Panc1 (cell line): ENCODE measurements at regions not wholly inside any gene's neighbourhood (a gene's known extent, or its start where the extent isn't known, plus 50 kb on each side); places are given as distances from the start of the nearest gene placed in this dataset.

Experiments used
- ATAC-seq: fragments of 200-7000 bp; cut with Tn5 transposase; 2 replicates; pipeline ENCODE4 v1.9.1; 2020; ENCODE audit warnings: mild to moderate bottlenecking, moderate library complexity
- BruUV-seq: library from RNA; stranded (reverse); fragments of 400-500 nt; replicated peaks from 2 replicates; lab custom pipeline; 2021; lab: Mats Ljungman, UMichigan
- CTCF ChIA-PET: fragments of 300-600 bp; sonication (Branson Sonifier 250); formaldehyde crosslinking; loops from one replicate; lab custom pipeline; 2022; ENCODE audit warnings: antibody characterized with exemption; lab: Charles Lee
- POLR2A ChIA-PET: fragments of 300-600 bp; sonication (Branson Sonifier 250); formaldehyde crosslinking; loops from one replicate; lab custom pipeline; 2022; ENCODE audit warnings: antibody characterized with exemption; lab: Charles Lee
- DNase-seq: peaks from one replicate; pipeline ENCODE4 v3.0.0-alpha.2; 2010; ENCODE audit warnings: low read depth, low spot score
- H3K27ac ChIP-seq: 2 replicates; pipeline ENCODE4 v1.5.1; 2011; ENCODE audit warnings: mild to moderate bottlenecking, low read length, inconsistent platforms
- H3K27me3 ChIP-seq: fragments of 200-500 bp; sonication (Bioruptor generic); 2 replicates; pipeline ENCODE4 v1.6.0; 2014; ENCODE audit warnings: low read length, inconsistent platforms; ENCODE audit not compliant: control insufficient read depth, insufficient read depth
- H3K36me3 ChIP-seq: fragments of 200-500 bp; sonication (Bioruptor generic); 2 replicates; pipeline ENCODE4 v1.5.1; 2014; ENCODE audit warnings: inconsistent platforms, mild to moderate bottlenecking, low read length, moderate library complexity; ENCODE audit not compliant: control insufficient read depth, insufficient read depth
- H3K4me1 ChIP-seq: 2 replicates; pipeline ENCODE4 v1.5.1; 2011; ENCODE audit warnings: inconsistent platforms, mild to moderate bottlenecking, low read length, moderate library complexity; ENCODE audit not compliant: control insufficient read depth, insufficient read depth
- H3K4me3 ChIP-seq, 2 experiments: 2 replicates each; pipeline ENCODE4 v1.5.1; 2011 to 2012; ENCODE audit warnings: low read depth in 2 of 2, low read length in 2 of 2, mild to moderate bottlenecking in 2 of 2, inconsistent platforms in 1 of 2, moderate library complexity in 1 of 2
- H3K9me3 ChIP-seq: fragments of 200-500 bp; sonication (Bioruptor generic); 2 replicates; pipeline ENCODE4 v1.5.1; 2014; ENCODE audit warnings: low read depth, mild to moderate bottlenecking, inconsistent platforms, low read length, moderate library complexity; ENCODE audit not compliant: control insufficient read depth, insufficient read depth
- POLR2AphosphoS5 ChIP-seq: IDR thresholded peaks from 2 replicates; pipeline ENCODE4 v1.6.1; 2012; ENCODE audit warnings: mild to moderate bottlenecking, low read depth, low read length, moderate library complexity
- REST ChIP-seq, 2 experiments: IDR thresholded peaks; 2 replicates each; pipeline ENCODE4 v1.6.1; 2011 to 2012; ENCODE audit warnings: low read depth in 2 of 2, control low read depth in 1 of 2, low read length in 1 of 2, mild to moderate bottlenecking in 1 of 2, moderate library complexity in 1 of 2; ENCODE audit not compliant: insufficient read depth in 1 of 2
- SIN3A ChIP-seq: IDR thresholded peaks from 2 replicates; pipeline ENCODE4 v1.6.1; 2012; ENCODE audit warnings: low read depth, mild to moderate bottlenecking, low read length, moderate library complexity, borderline replicate concordance; ENCODE audit not compliant: insufficient read depth
- TCF7L2 ChIP-seq: IDR thresholded peaks from 2 replicates; pipeline ENCODE4 v1.6.1; 2011; ENCODE audit warnings: mild to moderate bottlenecking, low read depth, low read length, inconsistent platforms
- in situ Hi-C: cut with HindIII; loops from 2 replicates; pipeline ENCODE4 v1.10.0; 2016; ENCODE audit warnings: low sequenced_read_pairs, low pct_unique_long_range_greater_than_20kb
- intact Hi-C: fragments of 100-400 bp; cut with micrococcal nuclease; formaldehyde crosslinking; loops from one replicate; pipeline ENCODE4 v1.10.0; 2022; ENCODE audit not compliant: unreplicated experiment
- TF ChIP-seq, protein P1 (sequence below): fragments of 450-650 bp; IDR thresholded peaks from 2 replicates; pipeline ENCODE4 v1.5.1; 2017; ENCODE audit warnings: mild to moderate bottlenecking

GRCh38 chr10:65301181-65301580 is 1624.7 kb upstream of the LRRTM3 start:
- H3K4me3 ChIP-seq = no peak overlapping the region
- CTCF ChIA-PET = no interaction called here
- no peak for TF ChIP-seq SIN3A
- POLR2A ChIA-PET = no interaction called here
- no peaks in the 10 kb centered on the region for H3K4me1 ChIP-seq
- intact Hi-C loops (no loop called here), in situ Hi-C loops (no loop called here)
- DNase-seq = no peak
- BruUV-seq = no TSS peak
- ATAC-seq = no peak
- H3K36me3 ChIP-seq = no peaks in the 10 kb centered on the region
- no peaks in the 10 kb centered on the region for H3K27me3 ChIP-seq
- no peaks in the 10 kb centered on the region for H3K9me3 ChIP-seq
- H3K27ac ChIP-seq = no peak overlapping the region

- Histone ChIP-seq H3K4me1 (no peaks in the 10 kb centered on the region), H3K27me3 (no peaks in the 10 kb centered on the region), H3K9me3 (no peaks in the 10 kb centered on the region), H3K4me3 (no peak overlapping the region), H3K27ac (no peak overlapping the region), H3K36me3 (no peaks in the 10 kb centered on the region)
- intact Hi-C loops = no loop called here
- TF ChIP-seq TCF7L2 (no peak), POLR2AphosphoS5 (no peak), SIN3A (no peak), REST (IDR thresholded peaks at IDR 0.05; ENCODE audit: insufficient read depth in 1 of 2, low read depth in 2 of 2, low read length in 1 of 2) (no peak)
- TF ChIP-seq, protein P1, sequence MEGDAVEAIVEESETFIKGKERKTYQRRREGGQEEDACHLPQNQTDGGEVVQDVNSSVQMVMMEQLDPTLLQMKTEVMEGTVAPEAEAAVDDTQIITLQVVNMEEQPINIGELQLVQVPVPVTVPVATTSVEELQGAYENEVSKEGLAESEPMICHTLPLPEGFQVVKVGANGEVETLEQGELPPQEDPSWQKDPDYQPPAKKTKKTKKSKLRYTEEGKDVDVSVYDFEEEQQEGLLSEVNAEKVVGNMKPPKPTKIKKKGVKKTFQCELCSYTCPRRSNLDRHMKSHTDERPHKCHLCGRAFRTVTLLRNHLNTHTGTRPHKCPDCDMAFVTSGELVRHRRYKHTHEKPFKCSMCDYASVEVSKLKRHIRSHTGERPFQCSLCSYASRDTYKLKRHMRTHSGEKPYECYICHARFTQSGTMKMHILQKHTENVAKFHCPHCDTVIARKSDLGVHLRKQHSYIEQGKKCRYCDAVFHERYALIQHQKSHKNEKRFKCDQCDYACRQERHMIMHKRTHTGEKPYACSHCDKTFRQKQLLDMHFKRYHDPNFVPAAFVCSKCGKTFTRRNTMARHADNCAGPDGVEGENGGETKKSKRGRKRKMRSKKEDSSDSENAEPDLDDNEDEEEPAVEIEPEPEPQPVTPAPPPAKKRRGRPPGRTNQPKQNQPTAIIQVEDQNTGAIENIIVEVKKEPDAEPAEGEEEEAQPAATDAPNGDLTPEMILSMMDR = no peak
- CTCF ChIA-PET = no interaction called here
- in situ Hi-C loops = no loop called here
- ATAC-seq (no peak), DNase-seq (no peak)
- POLR2A ChIA-PET = no interaction called here
- no TSS peak for BruUV-seq
Measured at GRCh38 chr10:65306201-65306600, 1619.6 kb upstream of the LRRTM3 start.

GRCh38 chr10:65312876-65313275 is 1613.0 kb upstream of the LRRTM3 start:
- no peak for ATAC-seq
- Histone ChIP-seq H3K36me3 (no peaks in the 10 kb centered on the region), H3K27ac (no peak overlapping the region), H3K4me3 (no peak overlapping the region), H3K9me3 (no peaks in the 10 kb centered on the region), H3K4me1 (no peaks in the 10 kb centered on the region), H3K27me3 (no peaks in the 10 kb centered on the region)
- in situ Hi-C loops (no loop called here), intact Hi-C loops (no loop called here)
- TF ChIP-seq POLR2AphosphoS5 (no peak), TCF7L2 (no peak), REST (IDR thresholded peaks at IDR 0.05; ENCODE audit: insufficient read depth in 1 of 2, low read depth in 2 of 2, low read length in 1 of 2) (no peak), SIN3A (no peak)
- TF ChIP-seq, protein P1 = no peak
- ChIA-PET POLR2A (no interaction called here), CTCF (no interaction called here)
- no peak for DNase-seq
- BruUV-seq = no TSS peak
